Erythroblast (primary cell): ENCODE measurements at regions not wholly inside any gene's neighbourhood (a gene's known extent, or its start where the extent isn't known, plus 50 kb on each side); places are given as distances from the start of the nearest gene placed in this dataset.

Source experiments
- DNase-seq, 2 experiments: peaks; one replicate each; lab custom pipeline; 2025; lab: John Stamatoyannopoulos, UW
- GATA1 ChIP-seq: IDR thresholded peaks from 2 replicates; pipeline ENCODE4 v1.6.1; 2011; ENCODE audit warnings: low read depth, mild to moderate bottlenecking, control low read depth, low read length, moderate library complexity
- POLR2A ChIP-seq: IDR thresholded peaks from 2 replicates; pipeline ENCODE4 v1.6.1; 2011; ENCODE audit warnings: mild to moderate bottlenecking, low read length

- no peak for DNase-seq
- TF ChIP-seq POLR2A (no peak), GATA1 (no peak)
Measured at GRCh38 chr6:95489185-95489863, 88.0 kb upstream of the MANEA start.

DNA sequence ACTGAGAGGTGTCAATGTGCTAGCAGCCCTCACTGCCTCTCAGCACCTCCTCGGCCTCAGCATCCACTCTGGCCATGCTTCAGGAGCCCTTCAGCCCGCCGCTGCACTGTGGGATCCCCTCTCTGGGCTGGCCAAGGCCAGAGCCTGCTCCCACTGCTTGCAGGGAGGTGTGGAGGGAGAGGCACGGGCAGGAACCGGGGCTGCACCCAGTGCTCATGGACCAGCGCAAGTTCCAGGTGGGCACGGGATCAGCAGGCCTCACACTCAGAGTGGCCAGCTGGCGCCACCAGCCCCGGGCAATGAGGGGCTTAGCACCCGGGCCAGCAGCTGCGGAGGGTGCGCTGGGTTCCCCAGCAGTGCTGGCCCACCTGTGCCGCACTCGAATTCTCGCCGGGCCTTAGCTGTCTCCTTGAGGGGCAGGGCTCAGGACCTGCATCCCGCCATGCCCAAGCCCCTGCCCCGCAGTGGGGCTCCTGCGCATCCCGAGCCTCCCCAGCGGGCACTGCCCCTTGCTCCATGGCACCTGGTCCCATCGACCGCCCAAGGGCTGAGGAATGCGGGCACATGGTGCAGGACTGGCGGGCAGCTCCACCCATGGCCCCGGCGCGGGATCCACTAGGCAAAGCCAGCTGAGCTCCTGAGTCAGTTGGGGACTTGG lies 80.4 kb upstream of the MANEA start:
- DNase-seq: no peak
- TF ChIP-seq GATA1: no peak
- no peak for TF ChIP-seq POLR2A

GRCh38 chr6:95501032-95501904 lies 76.1 kb upstream of the MANEA start:
- no peak for TF ChIP-seq GATA1
- no peak for TF ChIP-seq POLR2A

GRCh38 chr6:95503568-95503967 lies 73.8 kb upstream of the MANEA start:
- TF ChIP-seq GATA1 (no peak), POLR2A (no peak)

More at GRCh38 chr6:95501032-95501904, 76.1 kb upstream of the MANEA start:
- no peak for DNase-seq

DNA sequence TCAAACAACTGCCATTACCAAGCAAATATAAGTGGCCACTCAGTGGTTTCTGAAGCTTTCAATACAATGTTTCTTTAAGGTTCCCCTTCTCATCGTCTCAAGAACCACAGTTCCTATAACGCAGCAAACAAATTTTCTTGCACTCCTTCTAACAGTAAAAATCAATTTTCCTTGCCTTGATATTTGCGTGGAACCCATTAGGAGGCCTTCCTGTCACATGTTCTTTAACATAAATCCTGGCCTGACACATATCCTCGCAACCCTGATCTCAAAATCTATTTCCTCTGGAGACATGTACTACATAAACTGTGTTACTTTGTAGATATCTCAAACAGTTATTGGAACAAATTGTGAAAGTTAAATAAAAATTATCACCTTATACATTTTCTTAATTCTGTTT lies 65.9 kb upstream of the MANEA start:
- DNase-seq: no peak
- TF ChIP-seq GATA1 (no peak), POLR2A (no peak)

More at GRCh38 chr6:95503568-95503967, 73.8 kb upstream of the MANEA start:
- DNase-seq: no peak

DNA sequence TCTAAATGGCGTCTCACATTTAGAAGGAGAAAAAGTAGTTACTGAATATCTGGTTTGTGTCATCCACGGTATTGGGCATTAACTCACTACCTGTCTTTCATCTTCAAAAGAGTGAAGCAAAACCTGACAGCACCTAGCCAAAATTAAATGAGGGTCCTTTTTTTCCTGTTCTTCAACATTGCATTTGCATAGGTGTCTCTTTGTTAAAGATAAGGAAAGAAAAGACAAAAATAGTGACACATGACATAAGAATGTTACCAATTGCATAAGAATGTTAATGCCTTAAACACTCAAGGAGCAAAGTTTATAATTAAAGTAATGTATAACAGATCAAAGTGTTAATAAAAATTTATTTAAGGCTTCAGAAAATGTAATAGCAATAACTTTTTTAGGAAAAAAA lies 61.4 kb upstream of the MANEA start:
- no peak for DNase-seq
- TF ChIP-seq GATA1: no peak
- TF ChIP-seq POLR2A: no peak

- no peak for DNase-seq
- no peak for TF ChIP-seq POLR2A
- TF ChIP-seq GATA1: no peak
Measured at GRCh38 chr6:95517004-95517403, 60.3 kb upstream of the MANEA start.

- TF ChIP-seq GATA1 (no peak), POLR2A (no peak)
Measured at GRCh38 chr6:95517568-95517967, 59.8 kb upstream of the MANEA start.

GRCh38 chr6:95518630-95519227 lies 58.6 kb upstream of the MANEA start:
- DNase-seq: no peak
- TF ChIP-seq GATA1 (no peak), POLR2A (no peak)

More at GRCh38 chr6:95517568-95517967, 59.8 kb upstream of the MANEA start:
- no peak for DNase-seq

DNA sequence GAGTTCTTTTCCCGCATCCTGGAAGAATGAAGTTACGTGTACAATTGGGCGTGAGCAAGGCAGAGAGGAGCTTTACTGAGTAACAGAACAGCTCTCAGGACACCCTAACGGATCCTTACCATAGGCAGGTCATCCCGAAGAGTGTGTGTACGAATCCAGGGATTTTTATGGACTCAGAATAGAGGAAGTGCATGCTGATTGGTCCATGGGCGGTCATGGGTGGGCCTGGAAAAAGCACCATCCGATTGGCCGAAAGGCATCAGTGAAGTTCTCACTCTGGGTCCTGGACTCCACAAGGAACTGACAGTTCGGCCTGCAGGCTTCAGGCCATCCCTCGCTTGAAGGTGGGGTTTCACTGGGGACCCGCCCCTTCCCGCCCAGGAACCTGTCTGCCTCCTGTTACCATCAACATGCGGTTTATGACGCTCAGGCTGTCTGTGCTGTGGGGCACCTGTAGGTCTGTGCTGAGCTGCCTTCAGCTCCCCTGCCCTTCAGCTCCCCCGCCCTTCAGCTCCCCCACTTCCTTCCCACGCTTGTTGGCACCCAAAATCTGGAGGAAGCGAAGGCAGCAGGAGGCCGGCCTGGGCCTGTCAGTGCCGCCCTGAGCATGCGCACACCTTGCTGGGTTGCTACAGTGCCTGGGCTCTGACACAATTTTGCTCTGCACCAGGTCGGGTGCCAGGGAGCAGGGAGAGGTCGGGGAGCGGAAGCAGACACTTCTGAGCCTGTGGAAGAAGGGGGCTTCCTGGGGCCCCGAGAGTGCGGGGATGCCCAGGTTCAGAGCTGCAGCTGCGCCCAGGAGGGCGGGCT lies 57.9 kb upstream of the MANEA start:
- DNase-seq: no peak
- TF ChIP-seq POLR2A: no peak
- no peak for TF ChIP-seq GATA1

GRCh38 chr6:95521181-95521580 lies 56.2 kb upstream of the MANEA start:
- TF ChIP-seq POLR2A: no peak
- TF ChIP-seq GATA1: no peak
- no peak for DNase-seq
